HG02588 (cell line): ENCODE measurements at regions not wholly inside any gene's neighbourhood (a gene's known extent, or its start where the extent isn't known, plus 50 kb on each side); places are given as distances from the start of the nearest gene placed in this dataset.

Experiments
- ATAC-seq: cut with Tn5 transposase; IDR thresholded peaks from one replicate; pipeline ENCODE4 v1.9.1; 2021; ENCODE audit warnings: mild to moderate bottlenecking, moderate library complexity; ENCODE audit not compliant: unreplicated experiment

- ATAC-seq, result no peak
Observed at GRCh38 chr17:69716556-69716955, 302.1 kb downstream of the MAP2K6 start.

DNA sequence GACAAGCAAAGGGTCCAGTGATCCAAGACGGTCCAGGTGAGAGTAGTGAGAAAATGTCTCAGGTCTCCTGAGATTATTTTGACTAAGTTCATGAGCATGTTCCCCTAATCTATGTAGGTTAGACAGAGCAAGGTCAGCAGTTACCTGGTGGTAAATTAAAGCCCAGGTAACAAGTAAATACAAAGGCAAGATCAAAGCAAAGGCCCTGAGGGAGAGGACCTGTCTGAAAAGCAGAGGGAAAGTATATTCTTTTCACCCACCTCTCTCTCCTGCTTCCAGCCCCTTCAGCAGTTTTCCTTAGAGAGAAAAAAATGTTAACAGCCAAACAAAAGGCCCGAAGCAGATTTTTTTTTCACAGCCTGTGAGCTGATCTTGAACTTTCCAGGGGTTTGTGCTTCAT lies 302.7 kb downstream of the MAP2K6 start:
- ATAC-seq, result no peak

DNA sequence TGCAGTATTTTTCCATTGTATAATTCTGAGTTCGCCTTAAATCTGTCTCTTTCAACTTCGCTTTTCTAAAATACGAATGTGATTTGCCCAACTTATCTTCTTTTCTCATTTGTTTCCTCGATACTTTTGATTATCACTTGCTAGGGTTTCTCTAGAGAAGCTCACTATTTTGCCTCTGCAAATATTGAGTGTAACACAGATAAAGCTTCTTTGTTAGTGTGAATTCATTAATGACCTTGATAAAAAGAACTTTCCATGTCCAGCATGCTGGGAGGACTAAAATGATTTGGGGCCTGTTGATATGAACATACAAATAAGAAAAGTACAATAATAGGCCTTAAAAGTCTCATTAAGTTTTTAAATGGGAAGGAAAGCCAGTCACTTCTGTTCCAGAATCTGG lies 303.3 kb downstream of the MAP2K6 start:
- ATAC-seq, result no peak

DNA sequence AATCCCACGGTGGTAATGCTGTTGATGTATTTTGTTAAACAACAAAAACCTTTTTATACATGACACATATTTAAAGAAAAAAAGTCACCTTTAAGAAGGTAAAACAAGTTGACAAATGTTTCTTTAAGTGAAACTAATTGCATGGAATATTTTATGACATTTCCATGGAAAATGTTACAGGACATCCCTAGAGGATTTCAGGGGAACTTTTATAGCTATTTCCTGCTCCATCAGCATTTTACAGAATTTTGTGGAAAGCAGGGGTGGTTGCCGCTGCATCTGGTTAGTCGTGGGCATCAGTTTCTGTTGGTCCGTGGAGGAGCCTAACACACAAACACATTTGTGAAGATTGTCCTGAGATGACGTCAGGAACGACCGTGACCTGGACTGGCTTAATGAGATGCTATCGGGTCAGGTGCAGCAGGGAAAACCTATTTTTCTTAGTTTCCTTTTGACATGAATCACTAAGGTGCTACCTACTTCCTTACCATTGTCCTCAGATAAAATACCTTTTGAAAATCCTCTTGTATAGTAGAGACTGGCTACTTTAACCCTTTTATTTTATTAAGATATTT lies 305.1 kb downstream of the MAP2K6 start:
- ATAC-seq, result no peak

DNA sequence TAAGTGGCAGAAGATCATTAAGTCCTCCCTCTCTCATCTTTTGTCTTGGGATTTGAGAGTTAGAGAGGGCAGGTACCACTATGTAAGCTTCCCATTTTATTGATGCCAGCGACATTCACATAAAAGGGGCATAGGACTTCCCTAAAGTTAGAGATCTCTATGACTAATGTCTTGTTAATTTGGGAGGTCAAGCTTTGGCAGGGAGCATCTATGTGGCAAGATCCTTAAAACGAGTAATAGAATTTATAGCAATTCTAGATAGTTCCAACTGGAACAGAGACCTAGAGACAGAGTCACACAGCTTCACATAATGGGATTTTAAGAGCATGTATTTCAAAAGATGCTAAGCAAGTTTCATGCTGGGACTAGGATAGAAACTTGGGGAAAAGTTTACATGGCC lies 308.0 kb downstream of the MAP2K6 start:
- no peak for ATAC-seq

DNA sequence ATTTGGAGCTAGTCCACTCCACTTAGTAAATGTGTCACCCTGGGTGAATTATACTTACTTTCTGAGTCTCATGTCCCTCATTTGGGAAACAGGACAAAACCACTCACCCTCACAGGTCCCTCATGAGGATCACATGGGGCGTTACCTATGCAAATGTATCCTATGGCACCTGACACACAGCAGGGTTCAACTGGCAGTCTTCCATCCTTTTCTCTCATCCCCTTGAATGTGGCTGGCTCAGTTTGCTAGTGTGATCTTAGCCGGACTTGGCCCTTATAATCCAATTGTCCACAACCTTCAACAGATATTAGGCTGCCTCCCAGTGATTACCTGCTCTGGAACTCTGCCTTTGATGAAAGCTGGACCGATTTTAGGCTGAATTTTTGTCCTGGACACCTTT lies 308.8 kb downstream of the MAP2K6 start:
- ATAC-seq, result no peak

GRCh38 chr17:69723741-69724140 lies 309.2 kb downstream of the MAP2K6 start:
- no peak for ATAC-seq

GRCh38 chr17:69724238-69724637 lies 309.7 kb downstream of the MAP2K6 start:
- no peak for ATAC-seq

GRCh38 chr17:69725146-69725545 lies 310.6 kb downstream of the MAP2K6 start:
- ATAC-seq, result no peak

- ATAC-seq, result no peak
Observed at GRCh38 chr17:69728816-69729215, 314.3 kb downstream of the MAP2K6 start.

DNA sequence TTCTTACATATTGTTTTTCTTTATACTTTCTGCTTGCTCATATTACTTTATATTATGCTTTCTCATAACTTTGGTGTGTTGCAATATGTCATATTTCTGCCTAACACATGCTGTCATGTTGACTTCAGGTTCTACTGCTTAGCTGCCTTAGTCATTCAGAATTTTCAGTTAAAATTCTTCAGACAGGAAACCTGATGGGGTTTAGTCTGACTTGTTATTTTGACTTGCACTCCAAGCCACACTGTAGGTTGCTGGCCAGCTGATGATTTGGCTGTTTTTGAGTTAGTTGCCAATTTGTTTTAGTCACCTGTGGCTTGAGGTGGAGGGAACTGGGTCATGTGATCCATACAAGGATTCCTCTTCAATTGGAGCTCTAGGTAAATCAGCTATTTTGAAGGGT lies 315.4 kb downstream of the MAP2K6 start:
- no peak for ATAC-seq

DNA sequence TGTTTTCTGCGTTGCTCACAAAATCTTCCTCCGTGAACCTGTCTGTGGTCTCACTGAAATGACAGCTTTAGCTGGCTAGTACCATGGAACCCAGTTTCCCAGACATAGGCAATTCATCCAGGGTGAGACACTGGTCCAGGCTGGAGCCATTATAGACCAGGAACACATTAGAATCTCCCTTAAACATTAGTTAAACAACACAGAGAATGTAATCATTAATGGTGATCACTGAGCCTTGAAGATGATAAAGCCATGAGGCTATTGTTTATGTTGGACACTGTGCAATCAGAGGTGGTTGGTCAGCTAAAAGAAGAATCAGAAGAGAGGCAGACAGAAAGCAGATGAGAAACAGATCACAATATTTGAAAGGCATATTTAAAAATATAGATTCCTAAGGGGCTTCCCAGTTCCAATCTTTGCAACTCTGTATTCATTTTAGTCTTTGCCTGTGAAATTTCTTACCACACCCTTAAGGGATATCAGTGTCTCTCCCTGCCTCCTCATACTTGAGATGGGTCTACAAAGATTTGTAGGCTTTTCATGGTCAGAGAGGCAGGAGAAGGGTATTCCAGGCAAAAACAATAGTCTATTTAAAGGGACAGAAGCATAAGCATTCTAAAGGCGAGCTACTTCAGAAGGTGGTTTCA lies 317.9 kb downstream of the MAP2K6 start:
- no peak for ATAC-seq

DNA sequence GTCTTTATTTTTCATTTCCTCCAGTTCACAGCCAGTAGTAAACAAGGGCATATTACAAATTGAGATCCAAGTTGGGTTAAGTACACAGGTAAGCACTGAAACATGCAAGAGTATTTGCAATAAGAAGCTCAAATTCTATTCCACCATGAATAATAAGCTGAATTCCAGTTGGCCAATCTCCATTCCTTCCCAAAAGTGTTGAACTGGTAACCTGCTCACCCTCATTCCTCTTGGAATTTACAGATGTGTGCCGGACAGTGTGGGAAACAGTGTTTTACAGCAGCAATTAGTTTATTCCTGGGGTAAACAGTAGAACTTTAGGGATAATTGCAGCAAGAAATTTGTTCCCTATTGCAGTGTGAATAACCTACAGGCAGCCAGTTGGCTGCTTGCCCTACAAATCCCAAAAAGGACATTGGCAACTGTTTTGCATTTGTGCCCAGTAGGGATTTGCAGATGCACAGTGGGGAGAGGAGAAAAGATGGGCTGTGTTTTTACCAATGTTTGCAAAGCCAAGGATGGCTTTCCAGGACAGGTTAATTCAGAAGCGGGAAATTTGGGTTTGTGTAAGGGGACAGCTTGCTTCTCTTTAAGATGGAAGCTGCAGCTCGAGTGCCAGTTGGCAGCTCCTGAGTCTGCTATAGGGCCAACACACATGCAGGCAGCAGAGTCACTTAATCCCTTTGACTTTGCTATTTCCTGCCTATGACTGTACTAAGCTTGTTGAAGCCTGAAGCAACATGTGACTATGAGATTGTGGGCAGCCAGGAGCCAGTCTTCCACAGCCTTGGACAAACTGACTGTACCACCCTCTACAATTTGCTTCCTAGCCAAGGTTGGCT lies 318.9 kb downstream of the MAP2K6 start:
- no peak for ATAC-seq

GRCh38 chr17:69734656-69735055 lies 320.2 kb downstream of the MAP2K6 start:
- no peak for ATAC-seq

DNA sequence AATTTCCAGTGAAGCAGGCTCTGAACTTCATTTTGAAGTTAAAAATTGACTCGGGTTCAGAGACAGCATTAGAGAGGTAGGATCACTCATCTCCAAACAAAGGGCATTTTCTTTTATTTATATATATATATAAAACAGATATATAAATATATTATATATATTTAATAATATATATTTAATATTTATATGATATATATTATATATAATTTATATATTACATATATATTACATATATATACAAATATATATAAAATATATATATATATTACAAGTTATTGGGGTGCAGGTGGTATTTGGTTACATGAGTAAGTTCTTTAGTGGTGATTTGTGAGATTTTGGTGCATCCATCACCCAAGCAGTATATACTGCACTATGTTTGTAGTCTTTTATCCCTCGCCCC lies 320.8 kb downstream of the MAP2K6 start:
- ATAC-seq, result no peak

DNA sequence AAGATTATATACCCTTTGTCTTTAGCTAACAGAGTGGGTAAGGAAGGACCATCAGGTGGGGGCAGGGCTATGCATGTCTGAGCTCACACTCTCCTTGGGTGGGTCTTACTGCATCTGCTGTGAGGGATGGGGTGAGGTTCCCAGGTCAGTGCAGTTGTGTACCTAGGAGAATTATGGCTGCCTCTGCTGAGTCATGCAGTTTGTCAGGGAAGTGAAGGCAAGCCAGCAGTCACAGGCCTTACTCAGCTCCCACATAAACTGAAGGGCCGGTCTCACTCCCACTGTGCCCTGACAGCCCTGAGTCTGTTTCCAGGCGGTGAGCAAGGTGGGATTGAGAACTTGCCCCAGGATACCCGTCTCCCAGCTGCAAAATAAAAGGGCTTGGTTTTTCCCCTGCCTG lies 328.6 kb downstream of the MAP2K6 start:
- ATAC-seq, result no peak

GRCh38 chr17:69744512-69745070 lies 330.1 kb downstream of the MAP2K6 start:
- no peak for ATAC-seq

- no peak for ATAC-seq
Observed at GRCh38 chr17:69749911-69750310, 325.1 kb upstream of the KCNJ16 start.

GRCh38 chr17:69757688-69758430 lies 317.2 kb upstream of the KCNJ16 start:
- ATAC-seq, result no peak

DNA sequence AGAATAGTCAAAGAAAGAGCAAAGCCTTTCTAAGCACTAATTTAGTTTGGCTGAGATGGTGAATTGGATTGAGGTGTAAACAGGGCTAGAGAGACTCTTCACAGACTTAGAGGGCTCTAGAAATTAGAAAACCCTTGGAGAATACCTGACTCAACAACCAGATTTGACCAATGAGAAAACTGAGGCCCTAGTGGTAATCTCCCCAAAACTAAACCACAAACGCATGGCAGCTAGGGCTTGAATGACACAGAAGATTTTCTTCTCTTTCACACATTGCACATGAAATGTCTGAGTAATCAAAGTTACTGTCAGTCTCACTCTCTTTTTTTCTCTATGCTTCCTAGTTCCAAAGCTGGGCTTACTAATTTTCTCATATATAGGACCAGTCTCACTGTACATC lies 314.5 kb upstream of the KCNJ16 start:
- ATAC-seq, result no peak

DNA sequence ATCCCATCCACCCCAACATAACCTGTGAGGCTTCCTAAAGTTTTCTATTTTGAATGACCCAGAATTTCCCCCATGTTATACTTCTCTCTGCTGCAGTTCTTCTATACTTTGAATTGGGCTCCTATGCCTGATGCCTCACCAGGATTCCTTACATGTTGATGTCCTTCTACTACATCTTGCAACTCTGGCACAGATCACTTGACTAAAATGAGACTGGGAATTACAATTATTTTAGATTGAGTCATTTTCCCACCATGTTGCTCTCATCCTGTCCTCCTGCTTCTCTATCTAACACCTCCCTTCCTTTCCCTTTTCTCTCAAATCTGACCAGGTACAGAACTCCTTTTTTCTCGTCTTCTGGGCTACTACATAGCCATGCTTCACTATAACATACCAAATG lies 314.0 kb upstream of the KCNJ16 start:
- no peak for ATAC-seq
